Stimulated activated CD4-positive, alpha-beta T cell treated with anti-CD3 and anti-CD28 coated beads, Interleukin-2, amount 100 ng/mL, for 24 hours (primary cell): ENCODE measurements at regions not wholly inside any gene's neighbourhood (a gene's known extent, or its start where the extent isn't known, plus 50 kb on each side); places are given as distances from the start of the nearest gene placed in this dataset.

Experiments used
- DNase-seq, 2 donors: peaks; one replicate each; pipeline ENCODE4 v3.0.0-alpha.2; 2020

GRCh38 chr10:78164702-78165101 lies 131.0 kb downstream of the RPS24 start:
- no peak for DNase-seq

GRCh38 chr10:78165172-78165571 lies 131.5 kb downstream of the RPS24 start:
- DNase-seq, result no peak

GRCh38 chr10:78165617-78166016 lies 132.0 kb downstream of the RPS24 start:
- DNase-seq, result no peak

GRCh38 chr10:78166261-78166660 lies 132.6 kb downstream of the RPS24 start:
- DNase-seq, result no peak

GRCh38 chr10:78169214-78169613 lies 135.6 kb downstream of the RPS24 start:
- DNase-seq, result no peak

- DNase-seq, result no peak
Observed at GRCh38 chr10:78170026-78170475, 136.4 kb downstream of the RPS24 start.

GRCh38 chr10:78171633-78172400 lies 138.2 kb downstream of the RPS24 start:
- no peak for DNase-seq

GRCh38 chr10:78173360-78174015 lies 139.8 kb downstream of the RPS24 start:
- DNase-seq, result no peak

GRCh38 chr10:78175444-78176015 lies 141.9 kb downstream of the RPS24 start:
- DNase-seq, result no peak

- no peak for DNase-seq
Observed at GRCh38 chr10:78176320-78177317, 143.0 kb downstream of the RPS24 start.

GRCh38 chr10:78177491-78178185 lies 144.0 kb downstream of the RPS24 start:
- no peak for DNase-seq

- DNase-seq, result no peak
Observed at GRCh38 chr10:78178397-78178796, 144.7 kb downstream of the RPS24 start.

- DNase-seq, result no peak
Observed at GRCh38 chr10:78178940-78179339, 145.3 kb downstream of the RPS24 start.

GRCh38 chr10:78179886-78180705 lies 146.4 kb downstream of the RPS24 start:
- DNase-seq, result no peak

GRCh38 chr10:78181381-78182055 lies 147.9 kb downstream of the RPS24 start:
- DNase-seq, result no peak

- DNase-seq, result no peak
Observed at GRCh38 chr10:78182841-78183240, 149.2 kb downstream of the RPS24 start.

- DNase-seq, result no peak
Observed at GRCh38 chr10:78184851-78185692, 151.4 kb downstream of the RPS24 start.

GRCh38 chr10:78185693-78186055 lies 152.0 kb downstream of the RPS24 start:
- no peak for DNase-seq

- DNase-seq, result no peak
Observed at GRCh38 chr10:78186572-78186971, 152.9 kb downstream of the RPS24 start.

- DNase-seq, result no peak
Observed at GRCh38 chr10:78187371-78187770, 153.7 kb downstream of the RPS24 start.
